ENCODE measurements at regions not wholly inside any gene's neighbourhood (a gene's known extent, or its start where the extent isn't known, plus 50 kb on each side); places are given as distances from the start of the nearest gene placed in this dataset.
"Not testable (repeated sequence)": the region's sequence is repeated elsewhere in the genome, so short reads cannot be mapped to it uniquely, and the experiment has no call there.

DNA sequence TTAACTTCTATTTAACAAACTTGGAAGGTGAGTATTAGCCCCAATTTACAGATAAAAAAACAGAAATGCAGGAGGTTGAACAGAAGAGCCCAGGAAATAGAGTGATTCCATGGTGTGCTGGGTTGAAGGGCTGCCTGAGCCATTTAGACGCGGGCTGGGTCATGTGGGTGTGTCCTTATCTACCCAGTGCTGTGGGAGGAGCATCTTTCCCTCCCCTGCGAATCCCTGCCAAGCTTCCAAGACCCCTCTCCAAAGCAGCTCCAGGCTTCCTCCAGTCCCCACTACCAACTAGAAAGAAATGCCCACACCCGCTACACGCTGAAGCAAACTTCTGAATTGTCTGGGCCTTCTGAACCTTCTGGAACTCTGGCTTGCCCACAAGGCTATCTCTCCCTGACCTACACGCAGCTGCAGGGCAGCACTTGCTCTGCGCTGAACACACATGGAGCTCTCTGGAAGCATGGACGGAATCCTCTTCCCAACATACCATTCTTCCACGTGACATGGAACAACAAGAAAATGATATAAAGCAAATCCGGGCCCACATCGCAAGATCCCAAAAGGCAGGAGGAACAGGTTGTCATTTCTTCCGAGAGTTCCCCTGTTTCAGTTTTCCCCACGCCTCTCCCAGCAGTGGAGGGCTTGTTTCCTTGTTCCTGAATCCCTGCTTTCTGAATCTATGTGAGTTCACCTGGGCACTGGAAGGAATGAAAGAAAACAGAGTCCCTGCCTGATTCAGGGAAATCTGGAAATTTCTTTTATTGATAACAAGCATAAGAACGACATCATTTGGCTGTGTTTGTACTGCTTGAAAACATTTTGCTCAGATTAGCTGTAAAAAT lies 562.7 kb upstream of the ID2 start:
- DNase-seq (ENCODE audit: low spot score), result no peak

DNA sequence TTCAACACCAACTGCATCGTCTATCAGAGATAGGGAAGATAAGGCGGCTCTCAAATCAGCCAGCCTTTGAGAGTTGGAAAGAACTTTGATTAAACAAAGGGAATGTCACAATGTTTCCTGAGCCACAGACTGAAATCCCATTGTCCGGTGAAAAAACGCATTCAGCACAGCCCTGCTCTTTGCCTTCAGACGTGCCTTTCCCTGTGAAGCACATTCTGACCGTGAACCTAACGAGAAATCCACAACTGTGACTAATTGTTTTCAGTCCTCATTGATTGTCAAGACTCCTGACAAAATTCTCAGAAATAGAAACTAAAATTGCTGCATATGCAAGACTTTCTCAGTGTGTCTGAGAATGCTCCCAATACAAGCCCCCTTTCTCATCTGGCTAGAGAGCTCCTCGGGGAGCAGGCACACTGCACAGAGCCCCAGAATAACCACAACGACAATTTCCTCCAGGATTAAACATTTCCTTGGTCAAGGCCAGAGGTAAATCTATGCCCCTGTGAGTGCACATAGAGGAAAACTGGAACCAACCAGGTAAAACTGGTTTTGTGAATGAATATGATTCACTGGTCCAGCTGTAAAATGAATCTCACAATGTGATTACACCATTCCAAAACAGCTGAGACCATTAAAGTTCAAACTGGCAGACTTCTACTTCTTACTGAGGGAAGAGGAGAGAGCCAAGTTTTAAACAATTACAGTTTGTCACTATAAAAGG lies 561.9 kb upstream of the ID2 start:
- DNase-seq (ENCODE audit: low spot score), result no peak

- DNase-seq (ENCODE audit: low spot score), result no peak
Observed at GRCh38 chr2:8120506-8120860, 561.4 kb upstream of the ID2 start.

- DNase-seq (ENCODE audit: low spot score), result no peak
Observed at GRCh38 chr2:8121022-8121825, 560.6 kb upstream of the ID2 start.

- no peak for DNase-seq (ENCODE audit: low spot score)
Observed at GRCh38 chr2:8121826-8122513, 559.9 kb upstream of the ID2 start.

DNA sequence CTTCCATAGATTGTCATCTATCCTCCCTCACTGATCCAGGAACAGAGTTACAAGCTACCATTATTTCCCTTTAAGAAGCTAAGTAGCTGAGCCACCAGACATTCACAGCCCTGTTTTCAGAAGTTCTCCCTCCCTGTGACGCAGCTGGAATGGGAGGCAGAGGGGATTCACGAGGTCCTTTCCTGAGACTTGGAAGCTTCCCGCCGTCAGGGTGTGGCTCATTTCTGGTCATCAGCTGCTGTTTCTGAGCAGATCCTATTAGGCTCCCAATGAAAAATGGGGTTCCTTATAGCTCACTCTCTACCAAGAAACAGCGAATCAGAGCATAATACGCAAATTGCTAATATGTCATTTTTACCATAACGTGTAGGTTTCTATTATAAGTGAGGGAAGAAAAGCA lies 559.3 kb upstream of the ID2 start:
- DNase-seq (ENCODE audit: low spot score), result no peak

- no peak for DNase-seq (ENCODE audit: low spot score)
Observed at GRCh38 chr2:8123464-8123863, 558.4 kb upstream of the ID2 start.

GRCh38 chr2:8125741-8126711 lies 555.8 kb upstream of the ID2 start:
- DNase-seq (ENCODE audit: low spot score), result no peak

- DNase-seq (ENCODE audit: low spot score), result no peak
Observed at GRCh38 chr2:8126783-8127182, 555.1 kb upstream of the ID2 start.

- not testable (repeated sequence) for DNase-seq (ENCODE audit: low spot score)
Observed at GRCh38 chr2:8131423-8131822, 550.4 kb upstream of the ID2 start.

- no peak for DNase-seq (ENCODE audit: low spot score)
Observed at GRCh38 chr2:8132351-8132831, 549.5 kb upstream of the ID2 start.

GRCh38 chr2:8132879-8133278 lies 549.0 kb upstream of the ID2 start:
- DNase-seq (ENCODE audit: low spot score), result no peak

- no peak for DNase-seq (ENCODE audit: low spot score)
Observed at GRCh38 chr2:8133363-8133762, 548.5 kb upstream of the ID2 start.

DNA sequence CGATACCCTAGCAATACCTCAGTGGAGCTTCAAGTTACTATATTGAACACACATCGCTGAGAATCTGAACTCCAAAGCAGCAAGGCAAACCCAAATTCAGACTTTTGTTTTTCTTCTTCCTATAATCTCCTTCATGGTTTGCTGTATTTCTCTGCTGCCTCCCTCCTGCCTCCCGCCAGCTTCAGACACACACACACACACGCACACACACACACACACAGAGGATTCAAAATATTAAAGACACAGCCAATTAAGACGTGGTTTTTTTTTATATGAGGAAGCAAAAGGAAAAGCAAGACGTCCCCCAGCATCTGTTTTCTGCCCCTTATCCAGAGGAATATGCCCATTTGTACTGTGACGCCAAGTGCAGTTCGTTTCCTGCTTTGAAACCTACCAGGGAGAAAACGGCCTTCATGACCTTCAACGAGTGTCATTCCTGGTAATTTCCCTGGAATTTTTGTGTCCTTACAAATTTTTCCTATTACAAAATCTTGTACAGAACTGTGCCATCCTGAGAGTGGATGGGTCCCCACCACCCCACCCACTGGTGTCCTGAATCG lies 547.9 kb upstream of the ID2 start:
- DNase-seq (ENCODE audit: low spot score), result no peak

DNA sequence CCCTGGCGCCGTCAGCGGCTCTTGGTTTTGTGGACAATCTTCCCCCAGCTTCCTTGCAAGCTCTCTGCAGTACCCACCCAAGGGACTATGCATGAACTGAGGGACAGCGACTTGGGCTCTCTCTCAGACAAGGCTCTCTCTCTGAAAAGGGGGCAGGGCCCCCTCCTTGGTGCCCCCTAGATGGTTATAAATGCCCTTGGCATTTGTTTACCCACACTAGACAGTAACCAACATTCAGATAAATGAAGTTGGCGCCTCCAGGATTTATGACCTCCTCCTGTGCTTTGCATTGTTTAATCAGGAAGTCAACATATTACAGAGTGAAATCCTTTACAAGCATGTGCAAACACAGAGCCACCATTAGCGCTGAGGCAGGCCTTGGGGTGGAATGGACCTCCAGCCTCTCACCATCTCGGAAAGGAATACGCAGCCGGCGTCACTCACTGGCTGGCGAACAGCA lies 547.4 kb upstream of the ID2 start:
- no peak for DNase-seq (ENCODE audit: low spot score)

GRCh38 chr2:8134985-8135682 lies 546.7 kb upstream of the ID2 start:
- no peak for DNase-seq (ENCODE audit: low spot score)

DNA sequence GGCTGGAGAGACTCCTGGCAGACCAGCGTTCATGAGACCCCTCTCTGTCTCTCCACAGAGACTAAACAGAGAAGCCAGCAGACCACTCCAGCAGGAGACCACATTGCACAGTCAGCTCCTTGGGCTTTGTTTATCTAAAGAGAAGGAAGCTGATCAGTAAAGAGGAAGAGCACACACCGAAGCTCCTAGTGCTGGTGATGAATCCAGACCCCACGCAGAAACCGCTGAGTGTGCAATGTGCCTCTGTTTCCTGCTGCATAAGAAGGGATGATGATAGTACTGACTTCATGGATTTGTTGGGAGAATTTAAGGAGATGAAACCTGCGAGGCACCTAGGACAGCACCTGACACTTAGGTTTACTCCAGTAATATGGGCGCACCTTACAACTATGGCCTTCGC lies 544.1 kb upstream of the ID2 start:
- DNase-seq (ENCODE audit: low spot score), result no peak

GRCh38 chr2:8138525-8138922 lies 543.3 kb upstream of the ID2 start:
- no peak for DNase-seq (ENCODE audit: low spot score)

- no peak for DNase-seq (ENCODE audit: low spot score)
Observed at GRCh38 chr2:8138923-8139667, 542.8 kb upstream of the ID2 start.

Data from D341Med (cell line).